HG03469 (cell line): ENCODE measurements at regions not wholly inside any gene's neighbourhood (a gene's known extent, or its start where the extent isn't known, plus 50 kb on each side); places are given as distances from the start of the nearest gene placed in this dataset.
"Not testable (repeated sequence)": the region's sequence is repeated elsewhere in the genome, so short reads cannot be mapped to it uniquely, and the experiment has no call there.

Source experiments
- ATAC-seq: cut with Tn5 transposase; IDR thresholded peaks from one replicate; pipeline ENCODE4 v1.9.1; 2021; ENCODE audit warnings: mild to moderate bottlenecking, moderate library complexity, moderate number of reproducible peaks; ENCODE audit not compliant: unreplicated experiment

- ATAC-seq = no peak
Measured at GRCh38 chr9:19660019-19660418, 128.8 kb downstream of the SLC24A2 start.

DNA sequence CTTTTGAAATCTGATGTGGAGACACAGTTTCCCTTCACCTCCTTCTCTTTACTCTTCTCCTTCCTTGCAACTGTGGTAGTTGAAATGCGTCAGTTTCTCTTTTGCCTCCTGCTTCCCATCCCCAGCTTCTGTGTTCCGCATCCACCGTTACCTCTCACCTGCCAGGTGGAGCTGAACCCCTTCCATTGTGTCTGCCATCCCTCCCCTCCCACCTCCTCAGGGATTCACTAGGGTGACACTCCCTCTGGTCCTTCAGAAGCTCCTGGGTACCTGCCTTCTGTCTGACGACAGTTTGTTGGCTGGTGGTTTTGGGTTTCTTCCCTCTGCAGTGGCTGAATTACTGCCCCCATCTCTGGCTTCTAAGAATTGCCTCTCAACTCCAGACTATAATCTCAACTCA is 132.1 kb downstream of the SLC24A2 start:
- ATAC-seq = no peak

DNA sequence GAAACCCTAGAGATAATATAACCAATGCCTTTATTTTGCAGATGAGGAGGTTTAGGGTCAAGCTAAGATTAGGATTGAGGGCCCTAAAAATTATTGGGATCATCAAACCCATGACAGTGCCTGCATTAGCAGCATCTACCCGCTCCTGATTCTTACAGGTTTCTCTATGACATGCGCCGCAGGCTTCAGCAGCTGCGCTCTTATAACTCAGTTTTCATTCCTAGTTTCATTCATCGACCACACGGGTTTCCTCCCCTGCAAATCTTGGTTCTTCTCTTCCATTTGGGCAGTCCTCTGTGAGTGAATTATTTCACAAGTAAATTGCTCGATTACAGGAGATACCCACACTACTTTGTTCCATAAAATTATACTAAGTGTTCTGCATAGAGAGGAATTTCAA is 137.2 kb downstream of the SLC24A2 start:
- no peak for ATAC-seq

DNA sequence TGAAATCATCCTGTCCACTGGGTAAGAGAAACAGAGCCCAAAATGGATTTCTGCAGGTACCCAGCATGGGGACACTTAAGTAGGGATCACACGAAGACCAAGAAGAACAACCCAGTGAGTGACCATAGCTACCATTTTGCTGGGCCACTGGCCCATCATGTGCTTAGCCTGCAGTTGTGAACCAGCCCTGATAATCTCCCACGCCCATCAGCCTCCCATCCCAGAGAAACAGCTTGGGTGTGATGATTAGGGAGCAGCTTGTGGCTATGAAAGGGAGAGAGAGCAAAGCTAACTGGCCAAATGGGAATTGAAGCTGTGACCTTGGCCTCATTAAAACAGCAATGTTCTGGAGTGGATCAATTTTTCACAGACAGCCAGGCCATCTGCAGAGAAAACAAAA is 138.5 kb downstream of the SLC24A2 start:
- no peak for ATAC-seq

- ATAC-seq = no peak
Measured at GRCh38 chr9:19649336-19650041, 139.3 kb downstream of the SLC24A2 start.

DNA sequence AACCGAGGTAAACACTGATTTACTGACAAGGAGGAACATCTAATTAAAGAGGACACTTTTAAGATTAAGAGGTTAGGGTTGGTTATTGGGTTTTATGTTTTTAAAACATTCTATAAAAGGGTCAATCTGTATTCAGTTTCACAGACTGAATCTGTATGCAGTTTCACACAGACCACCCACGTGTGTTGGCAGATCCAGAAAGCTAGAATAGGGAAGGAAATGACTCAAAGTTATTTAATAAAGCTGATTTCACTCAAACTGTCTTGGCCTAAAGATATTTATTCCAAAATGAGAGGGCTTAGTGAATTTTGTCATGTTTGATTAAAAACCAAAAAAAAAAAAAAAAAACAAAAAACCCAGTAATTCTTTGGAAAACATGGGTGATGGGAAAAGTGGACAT is 140.2 kb downstream of the SLC24A2 start:
- no peak for ATAC-seq

DNA sequence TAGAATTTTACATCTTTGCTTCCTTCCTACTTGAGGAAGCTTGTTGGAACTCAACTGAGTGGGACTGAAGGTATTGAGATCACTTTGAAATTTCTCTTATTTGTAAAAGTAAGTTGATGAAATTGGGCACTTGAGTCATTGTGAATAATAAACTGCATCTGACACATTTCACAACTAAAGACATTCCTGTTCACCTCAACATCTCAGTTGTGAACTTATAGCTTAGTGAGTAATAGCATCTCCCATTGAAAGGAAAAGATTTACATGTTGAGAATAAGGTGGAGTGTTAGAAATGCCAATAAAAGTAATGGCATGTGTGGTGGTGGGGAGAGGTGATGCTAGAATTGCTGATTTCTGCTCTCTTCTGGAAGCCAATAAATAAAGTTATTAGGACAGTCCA is 145.0 kb downstream of the SLC24A2 start:
- ATAC-seq = no peak

DNA sequence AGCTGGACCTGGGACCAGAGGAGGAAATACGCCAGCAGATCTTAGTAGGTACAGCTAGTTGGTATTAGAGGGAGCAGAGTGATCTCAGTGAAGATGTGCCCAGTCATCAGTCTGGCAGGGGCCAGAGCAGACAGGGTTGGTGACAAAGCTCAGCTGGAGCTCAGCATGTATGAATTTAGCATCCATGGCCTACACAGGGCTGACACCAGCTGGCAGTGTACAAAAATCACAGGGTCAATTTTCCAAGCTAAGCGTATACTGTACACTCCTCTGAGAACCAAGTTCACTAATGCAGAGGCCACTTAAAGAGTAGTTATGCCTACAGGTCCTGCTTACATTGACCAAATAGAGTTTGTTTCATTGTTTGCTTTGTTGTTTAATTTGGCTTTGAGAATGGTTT is 146.6 kb downstream of the SLC24A2 start:
- no peak for ATAC-seq

DNA sequence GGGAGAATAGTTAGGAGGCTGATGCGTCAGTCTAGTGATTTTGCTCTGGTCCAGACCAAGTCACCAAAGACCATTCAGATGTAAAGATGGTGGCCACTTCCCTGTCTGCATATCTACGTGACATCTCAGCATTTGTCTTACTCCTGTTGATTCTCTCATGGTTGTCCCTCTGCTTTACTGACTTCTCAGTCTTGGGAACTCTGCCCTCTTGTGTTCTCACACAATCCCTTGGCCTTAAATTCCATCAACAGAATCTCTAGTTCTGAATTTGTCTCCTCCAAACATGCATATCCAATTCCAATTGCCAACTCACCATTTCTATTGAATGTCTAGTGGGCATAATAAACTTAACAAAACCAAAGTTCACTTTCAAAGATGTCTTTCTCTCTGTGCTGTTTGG is 147.8 kb downstream of the SLC24A2 start:
- no peak for ATAC-seq

GRCh38 chr9:19640014-19640413 is 148.8 kb downstream of the SLC24A2 start:
- no peak for ATAC-seq

DNA sequence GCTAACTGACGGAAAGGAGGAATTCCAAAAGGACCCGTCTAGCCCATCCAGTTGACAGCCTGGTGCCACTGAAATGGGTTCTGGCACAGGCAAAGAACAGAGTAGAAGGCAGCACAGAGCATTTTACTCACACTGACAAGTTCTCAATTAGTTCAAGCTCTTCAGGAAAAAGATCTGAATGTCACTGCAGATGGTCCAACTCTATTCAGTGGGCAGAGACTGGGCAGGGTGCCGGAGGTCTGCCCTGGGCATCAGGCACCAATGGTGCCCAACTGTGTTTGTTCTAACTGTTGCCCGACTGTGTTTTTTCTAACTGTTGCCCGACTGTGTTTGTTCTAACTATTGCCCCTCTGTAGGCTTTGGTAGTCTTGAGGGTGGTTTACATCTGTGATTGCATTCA is 151.8 kb downstream of the SLC24A2 start:
- no peak for ATAC-seq

DNA sequence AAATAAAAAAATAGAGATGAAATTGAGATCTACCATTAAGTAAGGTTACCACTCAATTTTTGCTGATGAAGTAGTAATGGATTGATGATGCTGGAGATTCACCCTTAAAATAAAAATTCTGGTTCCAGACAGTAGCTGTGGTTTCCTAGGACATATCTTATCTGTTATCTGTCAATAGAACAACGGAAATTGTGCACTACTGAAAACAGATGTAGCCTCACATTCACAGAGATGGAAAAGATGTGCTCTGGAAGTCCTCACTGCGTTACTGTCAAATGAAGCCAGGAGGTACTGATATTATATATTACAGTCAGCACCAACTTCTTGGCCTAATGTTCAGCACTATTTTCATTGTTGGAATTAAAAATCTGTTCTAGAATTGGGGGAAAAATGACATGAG is 154.0 kb downstream of the SLC24A2 start:
- no peak for ATAC-seq

GRCh38 chr9:19631181-19631580 is 157.7 kb downstream of the SLC24A2 start:
- ATAC-seq = no peak

- no peak for ATAC-seq
Measured at GRCh38 chr9:19630760-19631159, 158.1 kb downstream of the SLC24A2 start.

DNA sequence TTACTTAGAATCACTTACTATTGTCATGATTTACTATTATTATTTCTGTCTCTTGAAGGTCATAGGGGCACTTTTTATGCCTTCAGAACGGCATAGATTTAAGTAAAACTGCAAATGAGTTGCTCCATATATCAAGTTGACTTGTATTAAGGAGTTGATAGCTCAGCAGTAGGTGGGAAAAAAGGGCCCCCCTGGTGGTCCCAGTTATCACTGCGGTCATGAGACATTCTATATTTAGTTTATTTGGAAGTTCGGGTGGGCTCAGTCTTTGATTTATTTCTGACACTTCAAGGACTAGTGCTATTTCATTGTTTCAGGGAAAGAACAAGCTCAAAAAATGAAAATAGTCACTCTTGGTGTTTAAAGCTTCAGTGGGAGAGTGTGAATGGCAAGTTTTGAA is 159.3 kb downstream of the SLC24A2 start:
- no peak for ATAC-seq

DNA sequence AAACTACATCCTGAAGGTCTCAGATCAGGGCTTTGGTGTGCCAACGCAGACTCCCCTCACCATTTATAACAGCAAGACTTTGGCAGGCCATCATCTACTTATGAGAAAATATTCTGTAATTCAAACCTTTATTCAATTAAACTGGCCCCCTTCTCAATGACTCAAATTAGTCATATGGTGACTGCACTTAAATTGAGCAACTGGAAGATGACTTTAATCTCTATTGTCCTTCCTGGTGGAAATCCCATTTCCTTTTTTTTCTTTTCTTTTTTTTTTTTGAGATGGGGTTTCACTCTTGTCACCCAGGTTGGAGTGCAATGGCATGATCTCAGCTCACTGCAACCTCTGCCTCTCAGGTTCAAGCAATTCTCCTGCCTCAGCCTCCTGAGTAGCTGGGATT is 163.4 kb downstream of the SLC24A2 start:
- not testable (repeated sequence) for ATAC-seq

GRCh38 chr9:19624519-19624918 is 164.3 kb downstream of the SLC24A2 start:
- ATAC-seq = no peak

GRCh38 chr9:19623941-19624340 is 164.9 kb downstream of the SLC24A2 start:
- no peak for ATAC-seq

DNA sequence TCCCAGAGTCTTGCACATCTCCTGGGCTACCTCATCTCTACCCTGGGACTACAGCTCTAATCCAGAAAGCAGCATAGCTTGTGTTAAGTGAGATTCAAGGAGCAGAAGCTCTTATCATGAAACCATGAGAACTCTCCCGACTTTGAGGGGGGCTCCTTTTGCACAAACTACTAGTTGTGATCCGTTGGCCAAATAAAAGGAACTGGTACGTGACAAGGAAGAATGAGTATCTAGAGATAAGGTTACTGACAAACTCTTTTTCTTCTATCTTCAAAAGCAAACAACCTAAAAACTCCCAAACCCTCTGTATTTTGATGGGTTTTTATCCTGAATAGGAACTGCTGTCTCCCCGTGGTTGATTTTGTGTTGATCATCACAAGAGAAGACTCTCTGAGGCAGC is 168.5 kb downstream of the SLC24A2 start:
- ATAC-seq = no peak

- no peak for ATAC-seq
Measured at GRCh38 chr9:19619221-19619620, 169.6 kb downstream of the SLC24A2 start.

DNA sequence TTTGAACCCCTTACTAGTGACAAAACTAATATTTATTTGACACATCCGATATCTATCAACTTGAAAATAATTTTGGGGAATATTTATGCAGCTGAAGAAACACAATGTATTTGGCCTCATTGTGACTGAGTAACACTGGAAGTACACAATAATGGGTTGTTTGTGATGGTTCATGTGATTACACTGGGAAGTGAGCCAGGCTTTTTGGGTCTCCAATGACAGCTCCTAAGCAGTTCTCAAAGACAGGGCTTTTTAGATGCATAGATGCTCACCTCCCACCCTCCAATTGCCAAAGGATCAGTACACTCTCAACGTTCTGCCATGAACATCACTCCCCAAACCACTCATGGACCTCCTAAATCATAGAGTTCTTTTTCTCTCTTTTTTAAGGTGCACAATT is 170.0 kb downstream of the SLC24A2 start:
- ATAC-seq = no peak

DNA sequence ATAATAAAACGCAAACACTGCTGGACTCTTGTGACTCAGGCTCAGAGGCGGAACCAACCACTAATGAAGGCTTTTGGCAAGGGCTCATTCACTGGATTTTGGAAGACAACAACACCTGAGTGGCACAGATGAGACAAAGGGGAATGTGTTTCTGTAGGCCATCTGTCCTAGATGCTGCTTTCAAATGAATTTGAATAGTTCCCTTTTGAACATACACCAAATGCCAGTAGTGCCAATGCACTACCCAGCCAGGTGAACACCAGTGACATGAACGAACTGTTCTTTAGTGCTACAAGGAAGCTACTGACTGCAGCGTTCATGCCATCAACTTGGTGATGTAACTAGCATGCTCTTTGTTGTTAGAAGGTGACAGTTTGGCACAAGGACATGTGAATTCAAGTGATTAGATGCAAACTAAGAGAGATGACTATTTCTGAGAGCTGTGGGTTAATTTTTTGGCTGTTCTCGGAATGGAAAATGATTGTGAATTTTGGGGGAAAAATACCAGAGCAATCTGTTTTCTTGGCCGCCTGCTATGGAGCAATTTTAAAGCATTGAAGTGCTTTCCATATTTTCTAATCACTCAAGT is 173.7 kb downstream of the SLC24A2 start:
- ATAC-seq = no peak

GRCh38 chr9:19614294-19614693 is 174.5 kb downstream of the SLC24A2 start:
- no peak for ATAC-seq
